ENCODE measurements at regions not wholly inside any gene's neighbourhood (a gene's known extent, or its start where the extent isn't known, plus 50 kb on each side); places are given as distances from the start of the nearest gene placed in this dataset.

DNA sequence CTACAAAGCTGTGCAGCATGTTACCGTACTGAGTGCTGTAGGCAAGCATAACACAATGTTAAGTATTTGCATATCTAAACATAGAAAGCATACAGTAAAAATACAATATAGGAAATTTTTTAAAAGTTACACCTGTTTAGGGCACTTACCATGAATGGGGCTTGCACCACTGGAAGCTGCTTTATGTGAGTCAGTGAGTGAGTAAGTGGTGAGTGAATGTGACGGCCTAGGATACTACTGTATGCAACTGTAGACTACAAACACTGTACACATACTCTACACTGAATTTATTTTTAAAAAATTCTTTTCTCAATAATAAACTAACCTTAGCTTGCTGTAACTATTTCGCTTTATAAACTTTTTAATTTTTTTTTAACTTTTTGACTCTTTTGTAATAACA is 82.1 kb upstream of the FSCB start:
- no peak overlapping the region for H3K27ac Mint-ChIP-seq (ENCODE audit: low read depth, unreplicated experiment)
- H3K36me3 Mint-ChIP-seq (ENCODE audit: insufficient read depth, unreplicated experiment): no peaks in the 10 kb centered on the region
- no peak overlapping the region for H3K4me3 Mint-ChIP-seq (ENCODE audit: unreplicated experiment)
- H3K9me3 Mint-ChIP-seq (ENCODE audit: unreplicated experiment): no peaks in the 10 kb centered on the region
- intact Hi-C loops (cut with micrococcal nuclease): no loop called here
- POLR2A ChIA-PET: interaction anchor here (0.7 to 0.9 kb wide), 2 partner anchors 11 to 444 kb away, joined by 3 to 5 read pairs; no protein-coding TSS in a partner anchor
- no peaks in the 10 kb centered on the region for H3K27me3 Mint-ChIP-seq (ENCODE audit: insufficient read depth, unreplicated experiment)
- H3K4me1 Mint-ChIP-seq (ENCODE audit: insufficient read depth, unreplicated experiment): no peaks in the 10 kb centered on the region
- CTCF ChIA-PET: interaction anchor here (0.6 kb wide), 1 partner anchor 378 kb away, joined by 6 read pairs; no protein-coding TSS in a partner anchor
- TF ChIP-seq CTCF (IDR thresholded peaks at IDR 0.05; ENCODE audit: unreplicated experiment): no peak
- peak; percentile 32 for DNase-seq (ENCODE audit: unreplicated experiment)
- BruUV-seq (replicated peaks): no TSS peak

DNA sequence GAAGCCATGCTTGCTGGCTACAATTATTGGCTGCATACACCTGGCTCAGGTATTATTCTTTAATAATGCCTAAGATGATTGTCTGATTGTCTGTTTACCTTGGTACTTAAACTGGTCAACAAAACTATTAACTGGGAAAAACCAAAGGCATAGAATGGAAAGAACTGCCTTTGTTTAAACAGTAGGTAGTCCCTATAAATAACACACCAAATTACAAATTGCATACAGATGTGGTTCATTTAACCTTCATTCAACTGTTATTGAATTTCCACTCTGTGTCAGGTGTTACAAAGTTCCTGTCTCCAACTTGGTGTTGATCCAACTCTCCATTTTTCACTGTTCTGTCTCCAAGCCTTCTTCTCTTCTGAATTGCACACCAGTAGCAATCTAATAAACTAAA is 79.8 kb upstream of the FSCB start:
- no peak for DNase-seq (ENCODE audit: unreplicated experiment)
- Mint-ChIP-seq H3K27ac (ENCODE audit: low read depth, unreplicated experiment) (no peak overlapping the region), H3K4me1 (ENCODE audit: insufficient read depth, unreplicated experiment) (no peaks in the 10 kb centered on the region), H3K9me3 (ENCODE audit: unreplicated experiment) (no peaks in the 10 kb centered on the region), H3K27me3 (ENCODE audit: insufficient read depth, unreplicated experiment) (no peaks in the 10 kb centered on the region), H3K36me3 (ENCODE audit: insufficient read depth, unreplicated experiment) (no peaks in the 10 kb centered on the region), H3K4me3 (ENCODE audit: unreplicated experiment) (no peak overlapping the region)
- CTCF ChIA-PET: interaction anchor here (0.6 kb wide), 1 partner anchor 1037 kb away, joined by 3 read pairs; no protein-coding TSS in a partner anchor
- no peak for TF ChIP-seq CTCF (IDR thresholded peaks at IDR 0.05; ENCODE audit: unreplicated experiment)
- BruUV-seq (replicated peaks): no TSS peak
- POLR2A ChIA-PET: no interaction called here
- intact Hi-C loops (cut with micrococcal nuclease): no loop called here

GRCh38 chr14:44576356-44576755 is 69.3 kb upstream of the FSCB start:
- ChIA-PET POLR2A (no interaction called here), CTCF (interaction anchor here (0.6 kb wide), 1 partner anchor 88 kb away, joined by 3 read pairs; no protein-coding TSS in a partner anchor)
- Mint-ChIP-seq H3K27ac (ENCODE audit: low read depth, unreplicated experiment) (no peak overlapping the region), H3K27me3 (ENCODE audit: insufficient read depth, unreplicated experiment) (no peaks in the 10 kb centered on the region), H3K4me1 (ENCODE audit: insufficient read depth, unreplicated experiment) (no peaks in the 10 kb centered on the region), H3K4me3 (ENCODE audit: unreplicated experiment) (no peak overlapping the region), H3K36me3 (ENCODE audit: insufficient read depth, unreplicated experiment) (no peaks in the 10 kb centered on the region), H3K9me3 (ENCODE audit: unreplicated experiment) (peaks cover 8% of the 10 kb centered on the region)
- TF ChIP-seq CTCF (IDR thresholded peaks at IDR 0.05; ENCODE audit: unreplicated experiment): no peak
- DNase-seq (ENCODE audit: unreplicated experiment): no peak
- no TSS peak for BruUV-seq (replicated peaks)
- intact Hi-C loops (cut with micrococcal nuclease): no loop called here

GRCh38 chr14:44567997-44568396 is 60.9 kb upstream of the FSCB start:
- H3K9me3 Mint-ChIP-seq (ENCODE audit: unreplicated experiment): peaks cover 12% of the 10 kb centered on the region
- no peaks in the 10 kb centered on the region for H3K4me1 Mint-ChIP-seq (ENCODE audit: insufficient read depth, unreplicated experiment)
- TF ChIP-seq CTCF (IDR thresholded peaks at IDR 0.05; ENCODE audit: unreplicated experiment): no peak
- no peak overlapping the region for H3K4me3 Mint-ChIP-seq (ENCODE audit: unreplicated experiment)
- BruUV-seq (replicated peaks): no TSS peak
- intact Hi-C loops (cut with micrococcal nuclease): no loop called here
- peak; percentile 8 for DNase-seq (ENCODE audit: unreplicated experiment)
- no peaks in the 10 kb centered on the region for H3K36me3 Mint-ChIP-seq (ENCODE audit: insufficient read depth, unreplicated experiment)
- no peak overlapping the region for H3K27ac Mint-ChIP-seq (ENCODE audit: low read depth, unreplicated experiment)
- ChIA-PET CTCF (no interaction called here), POLR2A (no interaction called here)
- H3K27me3 Mint-ChIP-seq (ENCODE audit: insufficient read depth, unreplicated experiment): no peaks in the 10 kb centered on the region
